ENCODE measurements at regions not wholly inside any gene's neighbourhood (a gene's known extent, or its start where the extent isn't known, plus 50 kb on each side); places are given as distances from the start of the nearest gene placed in this dataset.

DNA sequence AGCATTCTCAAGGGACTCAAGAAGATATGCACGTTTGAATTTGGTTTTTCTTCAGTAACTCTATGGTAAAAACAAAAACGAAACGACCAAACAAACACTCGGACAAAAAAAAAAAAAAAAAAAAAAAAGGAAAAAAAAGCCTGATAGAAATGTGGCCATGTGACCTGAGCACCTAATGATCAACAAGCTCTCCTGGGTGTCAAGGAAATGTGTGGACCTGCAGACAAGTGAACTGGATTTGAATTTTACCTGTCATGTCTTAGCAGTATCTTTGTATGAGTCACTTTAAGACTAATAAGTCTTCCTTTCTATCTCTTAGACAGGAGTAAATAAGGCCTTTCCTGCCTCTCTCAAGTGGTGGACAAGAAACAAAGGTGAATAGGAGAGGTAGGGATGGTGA, 190.6 kb upstream of the GRIA1 start:
- no peak for TF ChIP-seq POLR2AphosphoS5 (IDR thresholded peaks at IDR 0.05)
- TF ChIP-seq, protein P1, sequence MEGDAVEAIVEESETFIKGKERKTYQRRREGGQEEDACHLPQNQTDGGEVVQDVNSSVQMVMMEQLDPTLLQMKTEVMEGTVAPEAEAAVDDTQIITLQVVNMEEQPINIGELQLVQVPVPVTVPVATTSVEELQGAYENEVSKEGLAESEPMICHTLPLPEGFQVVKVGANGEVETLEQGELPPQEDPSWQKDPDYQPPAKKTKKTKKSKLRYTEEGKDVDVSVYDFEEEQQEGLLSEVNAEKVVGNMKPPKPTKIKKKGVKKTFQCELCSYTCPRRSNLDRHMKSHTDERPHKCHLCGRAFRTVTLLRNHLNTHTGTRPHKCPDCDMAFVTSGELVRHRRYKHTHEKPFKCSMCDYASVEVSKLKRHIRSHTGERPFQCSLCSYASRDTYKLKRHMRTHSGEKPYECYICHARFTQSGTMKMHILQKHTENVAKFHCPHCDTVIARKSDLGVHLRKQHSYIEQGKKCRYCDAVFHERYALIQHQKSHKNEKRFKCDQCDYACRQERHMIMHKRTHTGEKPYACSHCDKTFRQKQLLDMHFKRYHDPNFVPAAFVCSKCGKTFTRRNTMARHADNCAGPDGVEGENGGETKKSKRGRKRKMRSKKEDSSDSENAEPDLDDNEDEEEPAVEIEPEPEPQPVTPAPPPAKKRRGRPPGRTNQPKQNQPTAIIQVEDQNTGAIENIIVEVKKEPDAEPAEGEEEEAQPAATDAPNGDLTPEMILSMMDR (IDR thresholded peaks at IDR 0.05) = no peak
- TF ChIP-seq EP300 (IDR thresholded peaks at IDR 0.05) = no peak

All from upper lobe of left lung (tissue), 4 donors.